NCI-H345 (cell line): ENCODE measurements at regions not wholly inside any gene's neighbourhood (a gene's known extent, or its start where the extent isn't known, plus 50 kb on each side); places are given as distances from the start of the nearest gene placed in this dataset.
"Not testable (repeated sequence)": the region's sequence is repeated elsewhere in the genome, so short reads cannot be mapped to it uniquely, and the experiment has no call there.

ENCODE experiments used
- DNase-seq: peaks from one replicate; lab custom pipeline; 2025; lab: John Stamatoyannopoulos, UW

DNA sequence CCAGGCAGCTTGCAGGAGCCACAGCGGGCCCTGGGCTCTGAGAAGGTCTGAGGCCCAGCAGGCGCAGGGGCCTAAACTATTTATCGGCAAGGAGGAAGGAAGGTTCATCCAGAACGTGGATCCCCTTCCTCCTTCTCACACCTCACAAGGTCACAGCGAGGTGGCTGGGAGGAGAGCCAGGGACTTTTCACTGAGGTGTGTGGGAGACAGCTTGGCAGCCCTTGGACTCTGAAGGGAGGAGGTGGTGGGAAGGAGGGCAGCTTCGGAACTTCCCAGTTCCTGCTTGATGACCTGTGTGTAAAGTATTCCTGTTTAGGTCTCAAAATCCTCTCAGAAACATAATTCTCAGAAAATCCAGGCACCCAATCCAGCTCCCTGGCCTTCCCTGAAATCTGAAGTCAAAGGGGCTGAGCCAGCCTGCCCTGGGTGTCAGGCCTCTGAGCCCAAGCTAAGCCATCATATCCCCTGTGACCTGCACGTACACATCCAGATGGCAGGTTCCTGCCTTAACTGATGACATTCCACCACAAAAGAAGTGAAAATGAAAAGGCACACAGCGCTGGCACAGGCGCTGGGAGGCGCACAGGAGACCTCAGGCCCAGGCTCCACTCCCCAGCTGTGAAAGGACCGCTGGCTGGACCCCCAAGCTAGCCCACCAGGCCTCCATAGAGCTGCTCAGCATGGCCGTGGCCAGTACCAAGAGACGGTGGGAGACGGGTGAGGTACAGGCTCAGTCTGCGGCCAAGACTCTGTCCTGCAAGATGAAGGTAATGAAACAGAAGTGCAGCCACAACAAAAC is 269.4 kb upstream of the FRG2C start:
- DNase-seq = not testable (repeated sequence)

DNA sequence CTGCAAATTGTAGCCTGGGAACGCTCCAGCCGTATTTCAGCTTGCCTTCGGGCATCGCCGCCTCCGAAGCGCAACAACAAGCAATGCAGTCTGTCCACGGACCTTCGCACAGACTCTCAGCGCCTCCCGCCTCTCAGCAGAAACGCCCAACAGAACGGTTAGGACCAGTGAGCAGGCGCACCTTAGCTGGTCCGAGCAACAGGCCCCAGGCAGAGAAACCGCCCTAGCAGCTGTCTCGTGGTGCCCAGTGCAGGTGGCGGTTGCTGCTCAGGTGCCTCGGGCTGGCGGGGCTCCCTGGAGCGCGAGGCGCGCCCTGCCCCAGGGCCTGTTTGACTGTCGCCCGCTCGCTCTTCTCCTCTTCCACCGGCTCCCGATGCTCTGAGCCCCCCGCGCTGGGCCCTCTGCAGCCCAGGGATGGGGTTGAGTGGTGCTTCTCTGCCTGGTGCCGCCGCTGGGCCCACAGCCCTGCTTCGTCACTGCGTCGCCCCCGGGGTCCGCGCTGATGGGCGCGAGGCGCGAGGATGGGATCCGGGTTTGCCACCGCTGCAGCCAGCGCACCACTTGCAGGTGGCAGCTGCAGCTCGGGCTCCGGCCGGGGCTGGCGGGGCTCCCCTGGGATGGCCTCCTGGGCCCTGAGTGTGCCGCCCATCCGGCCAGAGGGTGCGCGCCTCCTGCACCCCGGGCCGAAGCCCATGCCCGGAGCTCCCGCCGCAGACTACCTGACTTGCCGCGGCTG is 268.4 kb upstream of the FRG2C start:
- DNase-seq = no peak

DNA sequence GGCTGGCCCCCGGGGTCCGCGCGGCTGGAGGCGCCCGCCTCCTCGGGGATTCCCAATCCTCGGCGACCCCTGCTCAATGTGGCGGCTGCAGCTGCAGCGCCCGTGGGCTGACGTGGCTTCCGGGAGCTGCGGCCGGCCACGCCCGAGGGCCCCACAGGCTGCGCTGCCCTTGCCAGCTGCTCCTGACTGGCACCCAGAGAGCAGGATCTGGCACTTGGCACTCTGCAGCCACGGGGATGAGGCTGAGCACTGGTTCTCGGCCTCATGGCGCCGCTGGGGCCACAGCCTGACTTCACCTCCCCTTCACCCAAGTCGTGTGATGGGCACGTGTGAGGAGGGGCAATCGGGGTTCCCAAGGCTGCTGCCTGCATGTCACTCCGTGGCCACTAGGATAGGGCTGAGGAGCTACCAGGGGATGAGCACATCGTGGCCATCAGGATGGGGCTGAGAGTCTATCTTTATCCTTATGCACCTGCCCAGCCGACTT is 267.8 kb upstream of the FRG2C start:
- no peak for DNase-seq

DNA sequence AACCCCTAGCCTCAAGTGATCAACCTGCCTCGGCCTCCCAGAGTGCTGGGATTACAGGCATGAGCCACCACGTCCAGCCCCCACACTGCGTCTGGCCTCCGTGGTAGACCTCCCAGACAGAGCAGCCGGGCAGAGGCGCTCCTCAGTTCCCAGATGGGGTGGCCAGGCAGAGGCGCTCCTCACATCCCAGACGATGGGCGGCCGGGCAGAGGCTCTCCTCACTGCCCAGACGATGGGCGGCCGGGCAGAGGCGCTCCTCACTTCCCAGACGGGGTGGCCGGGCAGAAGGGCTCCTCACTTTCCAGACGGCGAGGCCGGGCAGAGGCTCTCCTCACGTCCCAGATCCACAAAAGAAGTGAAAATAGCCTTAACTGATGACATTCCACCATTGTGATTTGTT is 266.6 kb upstream of the FRG2C start:
- not testable (repeated sequence) for DNase-seq

DNA sequence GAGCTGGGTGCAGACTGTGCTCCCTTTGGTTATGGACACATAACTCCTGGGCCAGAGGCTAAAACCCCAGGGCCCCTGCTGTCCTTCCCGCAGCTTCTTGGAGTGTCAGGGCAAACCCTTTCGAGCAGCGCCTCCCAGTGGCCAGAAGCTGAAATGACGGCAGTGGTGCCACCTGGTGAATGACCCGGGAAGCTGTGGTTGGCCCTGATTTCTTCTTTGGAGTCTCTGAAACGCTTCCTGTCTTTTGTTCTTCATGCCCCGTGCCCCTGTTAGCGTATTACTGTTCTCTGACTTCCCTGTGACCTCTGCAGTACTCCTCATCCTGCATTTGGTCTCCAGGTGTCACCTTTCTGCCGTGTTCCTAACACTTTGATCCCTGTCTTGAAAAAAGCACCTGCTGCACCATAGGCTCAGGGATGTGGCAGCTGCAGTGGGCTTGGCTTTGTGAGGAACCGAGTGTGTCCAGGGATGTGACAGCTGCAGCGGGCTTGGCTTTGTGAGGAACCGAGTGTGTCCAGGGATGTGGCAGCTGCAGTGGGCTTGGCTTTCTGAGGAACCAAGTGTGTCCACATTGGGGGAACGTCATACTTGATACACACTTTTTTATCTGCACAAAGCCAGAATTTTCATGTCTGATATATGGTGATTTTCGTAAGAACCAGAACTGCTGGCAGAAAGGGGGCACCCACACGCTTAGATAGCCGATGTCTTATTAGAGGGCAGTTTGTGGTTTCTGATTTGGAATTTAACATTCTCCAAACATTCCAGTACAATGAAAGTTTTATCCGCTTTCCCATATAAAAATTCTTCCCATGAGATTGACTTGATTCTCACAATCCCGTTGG is 241.8 kb upstream of the FRG2C start:
- DNase-seq = peak; percentile 34

DNA sequence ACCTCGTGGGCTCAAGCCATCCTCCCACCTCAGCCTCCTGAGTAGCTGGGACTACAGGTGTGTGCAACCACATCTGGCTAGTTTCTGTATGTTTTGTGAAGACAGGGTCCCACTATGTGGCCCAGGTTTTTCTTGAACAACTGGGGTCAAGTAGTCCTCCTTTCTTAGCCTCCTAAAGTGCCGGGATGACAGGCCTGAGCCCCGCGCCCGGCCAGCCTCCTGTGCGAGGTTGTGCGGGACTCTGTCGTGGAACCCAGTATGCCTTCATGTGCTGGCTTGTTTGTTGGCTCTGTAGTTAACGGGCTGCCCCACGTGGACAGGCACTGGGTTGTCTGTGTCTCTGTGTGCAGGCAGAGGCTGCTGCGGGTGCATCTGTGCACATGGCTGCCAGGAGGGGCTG is 238.7 kb upstream of the FRG2C start:
- DNase-seq = not testable (repeated sequence)

DNA sequence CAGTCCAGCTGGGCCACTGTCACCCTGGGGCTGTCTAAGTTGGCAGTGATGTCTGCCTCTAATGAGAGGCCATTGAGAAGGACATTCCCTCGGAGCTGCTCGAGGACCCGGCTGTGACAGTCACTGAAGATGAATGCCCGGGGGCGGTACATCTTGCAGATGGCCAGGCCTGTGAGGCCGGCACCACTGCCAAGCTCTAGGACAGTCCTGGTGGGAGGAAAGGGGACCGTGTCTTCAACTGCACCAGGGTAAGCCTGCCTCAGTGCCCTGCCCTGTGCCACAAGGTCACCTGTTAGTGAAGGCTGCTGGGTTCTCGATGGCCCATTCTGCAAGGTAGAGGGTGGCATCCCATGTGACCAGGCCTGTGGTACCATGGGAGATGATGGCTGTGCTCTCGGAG is 236.6 kb upstream of the FRG2C start:
- not testable (repeated sequence) for DNase-seq

DNA sequence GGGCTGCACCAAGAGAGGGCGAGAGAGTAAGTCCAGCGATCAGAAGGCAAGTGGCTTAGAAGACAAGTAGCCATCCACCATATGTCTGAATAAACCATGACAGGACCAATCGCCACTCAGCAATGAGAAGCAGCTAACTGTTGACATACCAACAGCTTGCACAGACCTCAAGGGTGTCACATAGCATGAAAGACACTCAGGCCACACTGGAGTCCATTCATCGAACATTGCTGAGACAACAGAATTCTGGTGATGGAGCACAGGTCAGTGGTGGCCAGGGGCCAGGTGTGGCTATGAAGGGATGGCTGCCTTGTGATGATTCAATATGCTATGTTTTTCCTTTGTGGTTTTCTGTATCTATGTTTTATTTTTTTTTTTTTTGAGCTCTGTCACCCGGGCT is 236.2 kb upstream of the FRG2C start:
- DNase-seq = not testable (repeated sequence)

DNA sequence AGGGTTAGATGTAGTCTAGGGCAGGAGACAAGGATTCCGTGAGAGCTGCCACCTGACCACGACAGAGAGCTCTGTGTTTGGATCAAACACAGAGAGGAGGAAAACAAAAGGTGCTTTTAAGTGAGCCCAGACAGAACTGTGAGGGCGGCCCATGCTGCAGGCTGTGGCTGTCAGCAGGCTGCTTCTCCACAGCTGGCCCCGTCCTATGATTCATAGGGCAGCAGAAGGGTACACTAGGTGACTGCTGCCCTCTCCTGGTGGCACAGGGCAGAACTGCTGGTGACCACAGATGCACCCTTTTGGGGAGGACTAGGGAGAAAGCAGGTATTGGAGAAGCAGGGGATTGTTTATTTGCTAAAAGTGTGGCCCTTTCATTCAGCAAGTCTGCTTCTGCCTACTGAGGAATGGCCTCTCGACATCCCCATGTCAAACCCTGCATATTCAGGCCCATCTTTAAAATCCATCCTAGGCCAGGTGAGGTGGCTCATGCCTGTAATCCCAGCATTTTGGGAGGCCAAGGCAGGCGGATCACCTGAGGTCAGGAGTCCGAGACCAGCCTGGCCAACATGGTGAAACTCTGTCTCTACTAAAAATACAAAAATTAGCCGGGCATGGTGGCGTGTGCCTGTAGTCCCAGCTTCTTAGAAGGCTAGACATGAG is 234.4 kb upstream of the FRG2C start:
- DNase-seq = peak; percentile 41

DNA sequence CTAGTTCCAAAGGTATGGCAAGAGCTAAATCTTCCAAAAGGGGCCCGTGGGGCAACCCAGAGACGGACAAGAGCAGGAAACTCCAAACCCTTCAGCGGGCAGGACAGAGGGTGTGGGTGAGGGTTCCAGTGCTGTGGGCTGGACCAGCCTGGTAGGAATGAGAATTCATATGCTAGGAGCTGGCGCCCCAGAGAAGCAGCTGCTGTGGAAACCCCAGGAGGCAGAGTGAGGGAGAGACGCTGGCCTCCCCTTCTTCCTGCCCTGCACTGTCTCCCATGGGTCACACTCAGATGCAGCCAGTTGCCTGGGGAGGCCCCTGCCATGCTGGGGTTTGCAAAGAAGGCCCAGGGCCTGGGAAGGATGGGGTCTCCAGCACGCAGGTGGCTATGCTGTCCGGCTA is 233.7 kb upstream of the FRG2C start:
- not testable (repeated sequence) for DNase-seq

DNA sequence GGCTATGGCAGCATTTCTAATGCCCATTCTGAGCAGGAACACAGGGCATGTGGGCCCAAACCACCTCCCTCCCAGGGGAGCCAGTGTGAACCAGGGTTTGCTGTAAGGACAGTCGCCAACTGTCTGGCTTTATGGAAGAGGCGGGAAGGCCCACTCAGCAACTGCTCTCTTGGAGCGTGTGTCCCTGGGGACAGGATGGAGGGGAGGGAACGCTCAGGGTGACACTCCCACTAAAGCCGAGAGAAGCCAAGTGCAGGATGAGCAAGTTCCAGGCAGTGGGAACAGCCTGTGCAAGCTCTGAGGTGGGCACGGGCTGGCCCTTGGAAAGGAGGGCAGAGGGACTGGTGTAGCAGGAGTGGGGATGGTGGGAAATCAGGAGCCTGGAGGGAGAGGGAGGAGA is 233.0 kb upstream of the FRG2C start:
- DNase-seq = not testable (repeated sequence)

DNA sequence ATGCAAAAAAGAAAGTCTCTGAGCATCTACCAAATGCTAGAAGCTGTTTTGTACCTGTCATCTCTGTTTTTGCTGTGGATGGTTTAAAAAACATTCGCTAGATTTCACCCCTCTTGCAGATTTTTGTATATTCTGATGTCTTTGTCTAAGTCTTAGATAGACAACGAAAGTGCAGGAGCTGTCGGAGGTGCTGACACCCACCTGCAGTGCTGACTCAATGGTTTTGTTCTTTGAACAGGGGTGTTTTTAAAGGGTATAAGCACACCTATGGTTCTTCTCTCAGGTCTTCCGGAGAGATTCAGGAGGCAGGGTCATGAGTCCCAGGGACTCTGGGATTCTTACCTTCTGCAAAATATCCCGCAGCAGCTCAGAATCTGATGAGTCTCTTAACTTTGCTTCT is 231.7 kb upstream of the FRG2C start:
- DNase-seq = not testable (repeated sequence)

DNA sequence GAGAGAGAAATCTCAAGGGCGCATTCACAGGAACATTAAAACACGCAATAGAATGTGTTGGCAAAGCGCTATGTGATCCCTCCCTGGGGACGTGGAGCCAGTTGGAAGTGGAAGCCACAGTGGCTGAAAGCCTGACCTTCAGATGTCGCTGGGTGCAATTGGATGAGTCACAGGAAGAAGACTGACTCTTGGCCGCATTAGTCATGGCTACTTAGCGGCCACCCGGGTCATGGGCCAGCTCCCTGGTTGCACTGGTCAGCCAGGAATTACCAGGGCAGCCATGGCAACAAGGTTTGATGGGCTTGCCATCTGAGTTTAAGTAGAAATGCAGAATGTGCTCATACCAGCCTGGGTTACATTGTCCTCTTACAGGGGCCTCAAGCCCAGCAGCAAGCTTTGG is 231.2 kb upstream of the FRG2C start:
- not testable (repeated sequence) for DNase-seq

DNA sequence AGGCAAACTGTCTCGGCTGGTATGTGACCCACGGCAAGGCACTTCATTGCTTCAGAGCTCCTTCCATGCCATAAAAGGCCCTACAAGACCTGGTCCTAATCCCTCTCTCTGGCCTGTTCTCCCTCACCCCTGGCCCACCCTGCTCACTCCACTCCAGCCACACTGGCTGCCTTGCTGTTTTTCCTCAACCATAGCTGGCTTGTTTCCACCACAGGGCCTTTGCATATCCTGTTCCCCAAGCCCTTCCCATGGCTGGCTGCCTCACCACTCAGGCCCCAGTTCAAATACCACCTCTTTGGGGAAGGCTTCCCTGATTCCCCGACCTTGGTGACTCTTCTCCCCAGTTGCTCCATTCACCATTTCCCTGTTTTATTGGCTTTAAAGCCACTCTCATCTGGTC is 230.8 kb upstream of the FRG2C start:
- not testable (repeated sequence) for DNase-seq

DNA sequence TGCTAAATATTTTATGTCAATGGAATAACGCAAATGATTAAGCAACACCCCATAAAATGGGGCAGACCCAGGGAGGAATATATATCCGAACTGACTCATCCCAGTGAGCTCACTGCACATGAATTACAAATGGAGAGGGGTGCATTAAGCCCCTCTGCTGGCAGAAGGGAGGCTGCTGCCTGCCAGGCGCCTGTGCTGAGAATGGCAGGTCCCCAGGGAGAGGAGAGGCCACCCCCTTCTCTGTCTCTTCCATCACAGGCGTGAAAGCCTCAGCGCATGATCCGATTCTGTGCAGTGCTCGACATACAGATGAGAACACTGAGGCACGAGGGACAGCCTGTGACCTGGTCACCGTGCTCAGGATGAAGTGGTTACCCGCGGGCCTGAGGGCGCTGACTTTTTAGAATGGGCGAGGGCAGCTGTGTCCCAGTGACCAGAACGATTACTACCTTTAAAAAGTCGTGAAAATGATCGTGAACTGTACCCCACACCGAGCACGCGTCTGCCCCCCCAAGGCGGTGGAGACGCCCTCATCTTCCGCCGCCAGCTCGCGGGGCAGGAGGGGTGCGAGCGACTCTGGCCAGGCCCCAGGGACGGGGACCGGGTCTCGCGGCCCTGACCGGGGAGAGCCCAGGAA is 229.7 kb upstream of the FRG2C start:
- DNase-seq = not testable (repeated sequence)

DNA sequence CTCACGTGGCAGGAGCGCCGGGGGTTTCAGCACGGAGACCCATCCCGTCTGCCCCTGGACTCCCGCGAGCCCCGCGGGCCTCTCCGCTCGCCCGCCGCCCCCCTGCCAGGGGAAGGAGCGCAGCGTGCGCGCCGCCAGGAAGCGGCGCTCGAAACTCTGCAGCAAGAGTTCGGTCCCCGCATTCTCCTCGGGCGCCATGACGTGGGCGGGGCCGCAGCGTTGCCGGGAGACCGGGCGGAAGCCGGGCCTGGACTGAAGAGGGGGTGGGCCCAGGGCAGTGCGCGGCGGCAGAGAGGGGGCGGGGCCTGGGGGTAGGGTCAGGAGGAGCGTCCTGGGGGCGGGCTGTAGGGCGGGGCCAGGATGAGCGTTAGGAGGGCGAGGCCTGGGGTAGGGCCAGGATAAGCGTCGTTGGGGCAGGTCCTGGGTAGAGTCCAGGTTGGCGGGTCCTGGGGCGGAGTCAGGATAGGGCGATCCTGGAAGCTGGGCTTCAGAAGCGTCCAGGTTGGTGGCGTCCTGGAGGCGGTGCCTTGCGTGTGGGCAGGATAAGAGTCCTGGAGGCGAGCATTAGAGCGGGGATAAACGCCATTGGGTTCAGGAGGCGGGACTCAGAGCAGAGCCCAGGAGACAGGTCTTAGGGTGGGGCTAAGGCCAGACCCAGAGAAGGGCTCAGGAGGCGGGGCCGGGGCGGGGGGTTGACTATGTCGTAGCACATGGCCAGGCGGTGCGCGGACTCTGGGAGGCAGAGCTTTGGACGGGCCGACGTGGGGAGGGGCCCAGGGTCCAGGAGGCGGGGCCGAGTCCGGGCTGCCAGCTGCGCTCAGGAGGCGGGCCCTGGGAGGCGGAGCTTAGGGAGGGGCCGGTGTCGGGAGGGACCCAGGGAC is 229.0 kb upstream of the FRG2C start:
- peak; percentile 98 for DNase-seq

DNA sequence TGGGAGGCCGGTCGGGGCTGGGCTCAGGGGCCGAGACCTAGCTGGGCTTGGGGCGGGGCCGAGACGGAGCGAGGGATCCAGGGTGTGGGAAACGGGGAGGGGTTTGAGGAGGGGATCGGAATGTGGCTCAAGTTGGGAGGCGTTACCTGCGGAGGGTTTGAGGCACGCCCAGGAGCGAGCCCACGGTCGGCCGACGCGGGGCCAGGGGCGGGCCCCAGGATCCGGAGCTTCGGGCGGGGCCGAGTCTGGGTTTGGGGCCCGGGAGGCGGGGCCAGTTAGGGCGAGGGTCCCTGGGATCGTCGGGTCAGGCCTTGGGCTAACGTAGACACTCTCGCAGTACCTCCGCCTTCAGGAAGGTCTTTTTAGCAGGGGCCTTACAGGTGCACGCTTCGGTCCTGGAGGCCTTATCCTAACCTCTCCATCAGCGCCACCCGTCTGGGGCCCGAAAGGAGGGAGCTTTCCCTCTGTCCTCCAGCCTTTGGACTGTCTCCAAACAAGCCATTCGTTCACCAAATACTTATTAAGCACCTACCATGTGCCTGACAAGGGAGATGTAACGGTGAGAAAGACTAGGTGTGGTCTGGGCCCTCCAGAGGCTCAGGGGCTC is 228.2 kb upstream of the FRG2C start:
- peak; percentile 86 for DNase-seq

DNA sequence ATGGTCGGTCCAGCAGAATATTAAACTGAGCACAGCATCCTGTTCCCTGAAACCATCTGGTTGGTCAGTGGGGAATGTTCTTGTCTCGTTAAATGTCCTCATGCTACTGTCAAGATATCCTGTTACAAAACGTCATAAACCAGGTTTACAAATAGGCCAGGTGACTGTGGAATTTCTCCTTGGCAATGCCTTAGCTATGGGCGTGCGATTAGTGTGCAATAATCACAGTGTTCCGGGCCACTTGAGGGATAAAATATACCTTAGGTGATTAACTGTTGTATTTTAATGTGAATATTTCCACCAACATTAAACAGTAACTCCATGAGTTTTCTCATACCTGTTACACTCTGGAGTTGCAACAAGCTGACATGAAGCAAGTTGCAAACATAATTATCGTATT is 223.1 kb upstream of the FRG2C start:
- DNase-seq = not testable (repeated sequence)

DNA sequence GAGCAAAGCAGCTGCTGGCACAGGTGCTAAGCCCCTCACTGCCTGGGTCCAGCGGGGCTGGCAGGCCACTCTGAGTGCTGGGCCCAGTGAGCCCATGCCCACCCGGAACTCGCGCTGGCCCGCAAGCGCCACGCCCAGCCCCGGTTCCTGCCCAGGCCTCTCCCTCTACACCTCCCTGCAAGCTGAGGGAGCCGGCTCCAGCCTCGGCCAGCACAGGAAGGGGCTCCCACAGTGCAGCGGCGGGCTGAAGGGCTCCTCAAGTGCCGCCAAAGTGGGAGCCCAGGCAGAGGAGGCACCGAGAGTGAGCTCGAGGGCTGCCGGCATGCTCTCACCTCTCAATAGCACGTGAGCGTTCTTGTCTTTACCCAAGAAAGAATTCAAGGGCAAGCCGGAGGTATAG is 219.5 kb upstream of the FRG2C start:
- not testable (repeated sequence) for DNase-seq

DNA sequence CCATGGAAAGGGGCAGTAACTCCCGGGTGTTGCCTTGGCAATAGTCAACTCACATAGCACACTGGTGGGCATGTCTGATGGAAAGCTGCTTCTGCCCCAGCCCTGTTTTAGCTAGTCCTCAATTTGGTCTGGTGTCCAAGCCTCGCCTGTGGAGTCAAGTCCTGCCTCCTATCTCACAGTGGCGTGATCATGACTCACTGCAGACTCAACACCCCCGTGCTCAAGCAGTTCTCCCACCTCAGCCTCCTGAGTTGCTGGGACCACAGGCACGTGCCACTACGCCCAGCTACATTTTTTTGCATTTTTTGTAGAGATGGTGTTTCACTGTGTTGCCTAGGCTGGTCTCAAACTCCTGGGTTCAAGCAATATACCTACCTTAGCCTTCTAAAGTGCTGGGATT is 218.9 kb upstream of the FRG2C start:
- not testable (repeated sequence) for DNase-seq
